Brain pericyte (primary cell): ENCODE measurements at regions not wholly inside any gene's neighbourhood (a gene's known extent, or its start where the extent isn't known, plus 50 kb on each side); places are given as distances from the start of the nearest gene placed in this dataset.
"Not testable (repeated sequence)": the region's sequence is repeated elsewhere in the genome, so short reads cannot be mapped to it uniquely, and the experiment has no call there.

Experiments used
- DNase-seq: peaks from one replicate; pipeline ENCODE4 v3.0.0-alpha.2; 2012; ENCODE audit warnings: low read depth, low spot score

GRCh38 chr17:30639391-30639790 lies 162.2 kb downstream of the GOSR1 start:
- DNase-seq, result not testable (repeated sequence)

- DNase-seq, result not testable (repeated sequence)
Measured at GRCh38 chr17:30638968-30639367, 161.8 kb downstream of the GOSR1 start.

DNA sequence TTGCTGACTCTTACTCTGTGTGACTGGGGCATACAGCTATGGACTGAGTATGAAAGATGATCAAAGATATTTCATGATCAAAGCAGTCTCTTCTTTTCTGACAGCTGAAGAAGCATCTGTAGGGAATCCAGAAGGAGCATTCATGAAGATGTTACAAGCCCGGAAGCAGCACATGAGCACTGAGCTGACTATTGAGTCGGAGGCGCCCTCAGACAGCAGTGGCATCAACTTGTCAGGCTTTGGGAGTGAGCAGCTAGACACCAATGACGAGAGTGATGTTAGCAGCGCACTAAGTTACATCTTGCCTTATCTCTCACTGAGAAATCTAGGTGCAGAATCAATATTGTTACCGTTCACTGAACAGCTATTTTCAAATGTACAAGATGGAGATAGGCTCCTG lies 154.4 kb downstream of the GOSR1 start:
- not testable (repeated sequence) for DNase-seq

- DNase-seq, result not testable (repeated sequence)
Measured at GRCh38 chr17:30625380-30625779, 148.2 kb downstream of the GOSR1 start.

DNA sequence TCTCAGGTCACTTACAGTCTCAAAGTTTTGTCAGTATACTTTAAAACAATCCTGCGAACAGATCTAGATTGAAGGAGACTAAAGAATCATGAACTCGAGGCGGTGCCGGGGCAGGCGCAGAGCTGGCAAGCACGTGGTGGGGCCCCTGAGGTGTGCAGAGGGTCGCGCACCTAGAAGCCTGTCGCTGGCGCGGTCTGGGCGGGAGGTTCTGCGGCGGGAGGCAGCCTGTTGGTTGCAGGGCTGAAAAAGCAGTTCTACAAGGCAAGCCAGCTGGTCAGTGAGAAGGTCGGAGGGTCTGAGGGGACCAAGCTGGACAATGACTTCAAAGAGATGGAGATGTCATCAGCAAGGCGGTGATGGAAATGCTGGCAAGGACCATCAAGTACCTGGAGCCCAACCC lies 147.0 kb downstream of the GOSR1 start:
- not testable (repeated sequence) for DNase-seq

DNA sequence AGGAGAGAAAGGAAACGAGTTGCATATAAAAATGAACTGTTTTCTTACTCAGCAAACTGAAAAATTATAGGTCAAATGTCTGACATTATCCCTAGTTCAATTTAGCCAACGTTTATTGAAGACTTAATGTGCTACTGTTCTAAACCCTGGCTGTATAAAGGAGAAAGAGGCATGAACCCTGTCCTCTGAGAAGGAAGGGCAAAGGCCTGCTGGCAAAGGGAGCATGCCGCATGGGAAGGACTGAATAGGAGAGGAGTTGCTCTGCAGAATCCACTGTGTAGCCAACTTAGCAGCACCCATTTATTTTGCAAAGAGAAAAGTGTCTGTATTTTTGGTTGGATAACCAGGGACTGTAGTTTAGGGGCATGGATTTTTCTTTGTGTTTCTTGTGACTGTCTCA lies 132.5 kb downstream of the GOSR1 start:
- DNase-seq, result not testable (repeated sequence)

DNA sequence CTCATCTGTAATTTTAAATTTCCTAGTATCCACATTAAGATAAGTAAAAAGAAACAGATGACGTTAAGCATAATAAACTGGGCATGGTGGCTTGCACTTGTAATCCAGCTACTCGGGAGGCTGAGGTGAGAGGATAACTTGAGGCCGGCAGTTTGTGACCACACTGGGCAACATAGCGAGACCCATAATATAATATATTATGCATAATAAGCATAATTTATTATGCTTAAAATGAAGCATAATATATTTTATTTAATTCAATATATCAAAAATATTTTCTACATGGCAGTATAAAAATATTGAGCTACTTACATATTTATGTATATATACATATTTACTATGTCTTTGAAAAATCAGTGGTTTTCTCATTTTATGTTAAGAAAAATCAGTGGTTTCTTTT lies 128.3 kb downstream of the GOSR1 start:
- no peak for DNase-seq

DNA sequence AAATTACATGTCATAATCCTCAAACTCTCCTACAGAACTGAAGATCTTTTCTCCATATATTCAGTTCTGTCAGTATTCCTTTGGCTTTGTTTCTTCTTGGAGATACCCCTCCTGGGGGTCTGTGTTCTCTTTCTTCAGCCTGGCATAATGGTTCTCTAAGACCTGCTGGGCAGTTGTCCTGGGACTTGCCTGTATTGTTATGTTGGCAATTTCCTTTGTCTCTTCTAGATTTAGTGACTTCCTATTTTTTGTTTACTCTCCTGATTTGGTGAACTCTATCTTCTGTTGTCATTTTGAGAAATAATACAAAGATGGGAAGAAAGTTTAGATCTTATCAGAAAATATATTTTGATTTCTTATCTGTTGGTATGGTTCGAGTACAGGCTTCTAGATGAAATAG lies 127.8 kb downstream of the GOSR1 start:
- no peak for DNase-seq

DNA sequence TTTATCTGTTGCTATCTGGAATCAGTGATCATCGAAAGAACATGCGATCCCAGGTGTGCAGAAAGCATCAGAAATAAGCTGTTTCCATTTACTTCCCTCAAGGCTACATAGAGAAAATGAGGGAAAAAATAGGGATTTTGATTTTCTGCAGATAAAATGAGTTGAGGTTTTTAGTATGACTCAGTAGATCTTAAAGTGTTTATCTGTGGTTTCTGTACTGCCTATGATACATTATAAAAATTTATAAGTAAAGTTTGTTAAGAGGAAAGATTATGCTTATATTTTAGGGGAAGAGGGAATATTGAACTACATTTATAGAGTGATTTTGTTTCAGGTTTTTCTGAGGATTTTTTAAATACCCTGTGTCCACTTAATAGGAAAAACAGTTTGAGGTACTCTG lies 125.2 kb downstream of the GOSR1 start:
- not testable (repeated sequence) for DNase-seq

- DNase-seq, result not testable (repeated sequence)
Measured at GRCh38 chr17:30601984-30602383, 124.8 kb downstream of the GOSR1 start.

- DNase-seq, result no peak
Measured at GRCh38 chr17:30600830-30601494, 123.8 kb downstream of the GOSR1 start.

GRCh38 chr17:30600060-30600829 lies 123.0 kb downstream of the GOSR1 start:
- DNase-seq, result no peak

DNA sequence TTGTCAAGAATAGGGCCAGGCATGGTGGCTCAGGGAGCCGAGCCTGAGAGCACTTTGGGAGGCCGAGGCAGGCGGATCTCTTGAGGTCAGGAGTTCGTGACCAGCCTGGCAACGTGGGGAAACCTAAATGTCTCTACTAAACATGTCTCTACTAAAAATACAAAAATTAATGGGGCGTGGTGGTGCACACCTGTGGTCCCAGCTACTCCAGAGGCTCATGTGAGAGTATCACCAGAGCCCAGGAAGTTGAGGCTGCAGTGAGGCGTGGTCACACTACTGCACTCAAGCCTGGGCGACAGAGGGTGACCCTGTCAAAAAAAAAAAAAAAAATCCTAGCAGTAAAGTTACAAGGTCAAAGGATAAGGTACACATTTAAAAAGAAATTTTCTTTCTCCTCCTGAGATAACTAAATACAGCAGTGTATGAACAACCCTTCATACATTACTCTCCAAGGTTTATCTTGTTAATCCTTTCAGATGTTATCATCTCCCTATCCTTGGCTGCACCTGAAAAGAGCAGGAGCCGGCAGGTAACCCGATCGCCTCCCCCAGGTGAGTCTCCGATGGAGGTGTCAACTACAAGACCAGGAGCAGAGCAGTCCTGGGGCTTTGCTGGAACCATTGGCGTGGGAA lies 122.3 kb downstream of the GOSR1 start:
- DNase-seq, result no peak

DNA sequence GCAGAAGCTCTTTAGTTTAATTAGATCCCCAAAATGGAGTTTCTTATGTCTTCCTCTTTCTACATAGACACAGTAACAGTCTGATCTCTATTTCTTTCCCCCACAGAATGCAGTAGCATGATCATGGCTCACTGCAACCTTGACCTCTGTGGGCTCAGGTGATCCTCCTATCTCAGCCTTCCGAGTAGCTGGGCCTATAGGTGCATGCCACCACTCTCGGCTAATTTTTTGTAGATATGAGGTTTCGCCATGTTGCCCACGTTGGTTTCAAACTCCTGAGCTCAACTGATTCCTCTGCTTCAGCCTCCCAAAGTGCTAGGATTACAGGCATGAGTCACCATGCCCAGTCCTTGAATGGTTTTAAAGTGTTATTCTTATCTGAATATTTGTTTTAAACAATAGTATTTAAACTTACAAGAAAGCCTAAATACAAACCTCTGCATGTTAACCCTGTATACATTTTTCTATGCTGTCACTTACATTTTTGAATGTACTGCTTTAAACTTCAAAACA lies 120.6 kb downstream of the GOSR1 start:
- no peak for DNase-seq

GRCh38 chr17:30596948-30597775 lies 120.0 kb downstream of the GOSR1 start:
- not testable (repeated sequence) for DNase-seq

GRCh38 chr17:30594953-30595371 lies 117.8 kb downstream of the GOSR1 start:
- DNase-seq, result not testable (repeated sequence)

GRCh38 chr17:30594223-30594952 lies 117.2 kb downstream of the GOSR1 start:
- no peak for DNase-seq

DNA sequence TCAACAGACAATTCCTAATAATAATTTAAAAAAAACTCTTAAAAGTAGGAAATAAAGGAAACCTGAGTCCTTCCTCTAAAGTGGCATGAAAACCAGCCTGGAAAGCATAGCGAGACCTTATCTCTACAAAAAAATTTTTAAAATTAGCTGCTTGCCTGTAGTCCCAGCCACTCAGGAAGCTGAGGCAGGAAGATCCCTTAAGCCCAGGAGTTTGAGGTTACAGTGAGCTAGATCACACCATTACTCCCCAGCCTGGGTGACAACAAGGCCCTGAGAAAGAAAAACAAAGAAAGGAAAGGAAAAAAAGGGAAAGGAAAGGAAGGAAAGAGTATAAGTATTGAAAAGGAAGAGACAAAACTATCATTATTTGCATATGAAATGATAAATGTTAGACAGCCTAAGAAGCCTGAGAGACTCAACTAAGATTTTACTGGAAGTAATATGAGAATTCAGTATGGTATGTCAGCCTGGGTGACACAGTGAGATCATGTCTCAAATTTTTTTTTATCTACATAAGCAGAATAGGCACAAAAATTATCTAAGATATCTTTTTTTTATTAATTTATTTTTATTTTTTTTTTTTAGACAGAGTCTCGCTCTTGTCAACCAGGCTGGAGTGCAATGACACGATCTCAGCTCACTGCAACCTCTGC lies 113.0 kb downstream of the GOSR1 start:
- no peak for DNase-seq

DNA sequence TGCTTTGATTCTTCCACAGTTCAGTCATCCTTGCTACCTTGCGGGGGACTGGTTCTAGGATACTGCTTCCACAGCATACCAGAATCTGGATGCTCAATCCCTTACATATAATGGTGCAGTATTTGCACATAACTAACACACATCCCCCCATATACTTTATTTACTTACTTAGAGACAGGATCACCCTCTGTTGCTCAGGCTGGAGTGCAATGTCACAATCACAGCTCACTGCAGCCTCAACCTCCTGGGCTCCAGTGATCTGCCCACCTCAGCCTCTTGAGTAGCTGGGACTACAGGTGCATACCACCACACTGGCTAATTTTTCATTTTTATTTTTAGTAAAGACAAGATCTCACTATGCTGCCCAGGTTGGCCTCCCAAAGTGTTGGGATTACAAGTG lies 112.2 kb downstream of the GOSR1 start:
- DNase-seq, result no peak

DNA sequence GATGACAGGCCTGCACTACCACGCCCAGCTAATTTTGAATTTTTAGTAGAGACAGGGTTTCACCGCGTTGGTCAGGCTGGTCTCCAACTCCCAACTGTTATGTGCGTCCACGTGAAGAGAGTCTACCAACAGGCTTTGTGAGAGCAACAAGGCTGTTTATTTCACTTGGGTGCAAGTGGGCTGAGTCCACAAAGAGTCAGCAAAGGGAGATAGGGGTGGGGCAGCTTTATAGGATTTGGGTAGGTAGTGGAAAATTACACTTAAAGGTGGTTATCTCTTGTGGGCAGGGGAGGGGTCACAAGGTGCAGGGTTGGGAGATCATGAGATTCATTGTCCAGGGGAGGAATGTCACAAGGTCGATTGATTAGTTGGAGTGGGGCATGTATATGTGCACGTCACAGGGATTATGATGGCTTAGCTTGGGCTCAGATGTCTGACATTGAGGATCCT lies 111.6 kb downstream of the GOSR1 start:
- no peak for DNase-seq
